ENCODE measurements at regions not wholly inside any gene's neighbourhood (a gene's known extent, or its start where the extent isn't known, plus 50 kb on each side); places are given as distances from the start of the nearest gene placed in this dataset.

DNA sequence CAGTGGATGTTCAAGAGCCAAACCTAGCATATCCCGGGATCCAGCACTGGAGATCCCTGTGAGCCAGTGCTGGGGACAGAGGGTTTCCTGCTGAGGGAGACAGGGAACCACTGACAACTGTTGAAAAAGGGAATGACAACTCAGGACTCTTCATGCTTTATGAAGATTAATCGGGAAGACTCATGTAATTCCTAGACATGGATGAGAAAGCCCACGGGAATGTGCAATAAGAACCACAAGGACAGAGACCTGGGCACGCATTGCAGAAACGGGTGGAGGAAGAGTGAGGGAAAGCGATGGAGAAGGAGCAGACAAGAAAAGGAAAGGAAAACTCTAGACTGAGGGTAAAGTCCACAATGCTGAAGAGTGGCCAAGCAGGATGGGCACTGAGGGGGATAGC, 296.0 kb downstream of the PCNX1 start:
- Histone ChIP-seq H4K8ac (replicated peaks; ENCODE audit: insufficient read length, low read depth, low read length) (no peak overlapping the region), H3K23me2 (ENCODE audit: insufficient read length, low read depth, low read length, poor library complexity, severe bottlenecking) (no peaks in the 10 kb centered on the region), H3K23ac (ENCODE audit: insufficient read length, low read depth, low read length) (no peak overlapping the region), H2BK5ac (ENCODE audit: insufficient read length, low read length) (no peak overlapping the region), H3K18ac (ENCODE audit: insufficient read length, low read depth, low read length) (no peak overlapping the region), H3T11ph (ENCODE audit: low read length) (no peak overlapping the region), H3K27me3 (ENCODE audit: insufficient read depth, low read length) (no peaks in the 10 kb centered on the region), H4K91ac (ENCODE audit: insufficient read length, low read depth, low read length) (no peak overlapping the region), H3K79me1 (ENCODE audit: insufficient read depth, low read depth, low read length, poor library complexity, severe bottlenecking) (no peaks in the 10 kb centered on the region), H3K56ac (ENCODE audit: insufficient read length, low read depth, low read length) (no peak overlapping the region), H3K79me2 (ENCODE audit: insufficient read depth, low read length) (no peaks in the 10 kb centered on the region), H2BK120ac (ENCODE audit: low read depth, low read length, poor library complexity, severe bottlenecking) (no peak overlapping the region), H3K14ac (ENCODE audit: insufficient read depth, low read length) (no peak overlapping the region), H2BK20ac (ENCODE audit: low read depth, low read length, poor library complexity, severe bottlenecking) (no peak overlapping the region), H2AK5ac (ENCODE audit: insufficient read length, low read length) (no peak overlapping the region), H2BK15ac (ENCODE audit: low read depth, low read length) (no peak overlapping the region), H3K9me3 (ENCODE audit: control insufficient read depth, low read depth, low read length) (no peaks in the 10 kb centered on the region), H3K4ac (ENCODE audit: low read depth, low read length) (no peak overlapping the region), H4K20me1 (ENCODE audit: control insufficient read depth, insufficient read depth, insufficient read length) (no peaks in the 10 kb centered on the region), H3K4me1 (ENCODE audit: insufficient read depth, low read length) (no peaks in the 10 kb centered on the region), H3K4me2 (ENCODE audit: insufficient read depth, insufficient read length, low read length) (no peak overlapping the region), H2AFZ (ENCODE audit: low read length) (no peak overlapping the region), H3K27ac (ENCODE audit: insufficient read length, low read depth, low read length) (no peak overlapping the region), H4K5ac (ENCODE audit: insufficient read length, low read depth, low read length) (no peak overlapping the region), H2BK12ac (ENCODE audit: insufficient read length, low read depth, low read length) (no peak overlapping the region), H3K9ac (ENCODE audit: extremely low read depth, insufficient read length, low read length) (no peak overlapping the region)
- Mint-ChIP-seq H3K9me3 (peaks cover 11% of the 10 kb centered on the region in 2 experiments; a peak in 4 of 5 replicates), H3K27me3 (ENCODE audit: low read depth) (peaks cover 2% of the 10 kb centered on the region), H3K36me3 (ENCODE audit: insufficient read depth in 1 of 3, low read depth in 3 of 3) (peaks cover 0 to 10% (median 0%) of the 10 kb centered on the region in 3 experiments; a peak in 3 of 7 replicates), H3K27ac (no peak overlapping the region), H3K4me1 (peaks cover 11 to 16% of the 10 kb centered on the region in 2 experiments), H3K4me3 (no peak overlapping the region)
- TF ChIP-seq, protein P1, sequence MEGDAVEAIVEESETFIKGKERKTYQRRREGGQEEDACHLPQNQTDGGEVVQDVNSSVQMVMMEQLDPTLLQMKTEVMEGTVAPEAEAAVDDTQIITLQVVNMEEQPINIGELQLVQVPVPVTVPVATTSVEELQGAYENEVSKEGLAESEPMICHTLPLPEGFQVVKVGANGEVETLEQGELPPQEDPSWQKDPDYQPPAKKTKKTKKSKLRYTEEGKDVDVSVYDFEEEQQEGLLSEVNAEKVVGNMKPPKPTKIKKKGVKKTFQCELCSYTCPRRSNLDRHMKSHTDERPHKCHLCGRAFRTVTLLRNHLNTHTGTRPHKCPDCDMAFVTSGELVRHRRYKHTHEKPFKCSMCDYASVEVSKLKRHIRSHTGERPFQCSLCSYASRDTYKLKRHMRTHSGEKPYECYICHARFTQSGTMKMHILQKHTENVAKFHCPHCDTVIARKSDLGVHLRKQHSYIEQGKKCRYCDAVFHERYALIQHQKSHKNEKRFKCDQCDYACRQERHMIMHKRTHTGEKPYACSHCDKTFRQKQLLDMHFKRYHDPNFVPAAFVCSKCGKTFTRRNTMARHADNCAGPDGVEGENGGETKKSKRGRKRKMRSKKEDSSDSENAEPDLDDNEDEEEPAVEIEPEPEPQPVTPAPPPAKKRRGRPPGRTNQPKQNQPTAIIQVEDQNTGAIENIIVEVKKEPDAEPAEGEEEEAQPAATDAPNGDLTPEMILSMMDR (conservative IDR thresholded peaks at IDR 0.05), result no peak
- WGBS (ENCODE audit: extremely low coverage, insufficient read length, low lambda C conversion rate), result no CpG with 5 or more reads among the region's 6 CpGs
- no peak for DNase-seq
